Panc1 (cell line): ENCODE measurements at regions not wholly inside any gene's neighbourhood (a gene's known extent, or its start where the extent isn't known, plus 50 kb on each side); places are given as distances from the start of the nearest gene placed in this dataset.

Source experiments
- CTCF ChIP-seq: fragments of 450-650 bp; IDR thresholded peaks from 2 replicates; pipeline ENCODE4 v1.5.1; 2017; ENCODE audit warnings: mild to moderate bottlenecking
- POLR2AphosphoS5 ChIP-seq: IDR thresholded peaks from 2 replicates; pipeline ENCODE4 v1.6.1; 2012; ENCODE audit warnings: mild to moderate bottlenecking, low read depth, low read length, moderate library complexity
- SIN3A ChIP-seq: IDR thresholded peaks from 2 replicates; pipeline ENCODE4 v1.6.1; 2012; ENCODE audit warnings: low read depth, mild to moderate bottlenecking, low read length, moderate library complexity, borderline replicate concordance; ENCODE audit not compliant: insufficient read depth

- TF ChIP-seq CTCF (no peak), POLR2AphosphoS5 (no peak), SIN3A (no peak)
Measured at GRCh38 chr17:83150369-83151055, 71.1 kb downstream of the METRNL start.
